ENCODE measurements at regions not wholly inside any gene's neighbourhood (a gene's known extent, or its start where the extent isn't known, plus 50 kb on each side); places are given as distances from the start of the nearest gene placed in this dataset.

DNA sequence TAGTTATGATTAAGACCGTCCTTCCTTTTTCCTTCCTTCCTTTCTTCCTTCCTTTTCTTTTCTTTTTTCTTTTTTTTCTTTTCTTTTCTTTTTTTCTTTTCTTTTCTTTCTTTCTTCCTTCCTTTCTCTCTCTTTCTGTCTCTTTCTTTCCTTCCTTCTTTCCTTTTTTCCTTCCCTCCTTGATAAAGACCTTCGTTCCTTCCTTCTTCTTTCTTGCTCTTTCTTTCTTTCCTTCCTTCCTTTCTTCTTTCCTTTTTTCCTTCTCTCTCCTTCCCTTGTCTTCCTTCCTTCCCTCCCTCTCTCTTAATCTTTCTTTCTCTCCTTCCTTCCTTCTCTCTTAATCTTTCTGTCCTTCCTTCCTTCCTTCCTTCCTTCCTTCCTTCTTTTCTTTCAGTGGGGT is 130.9 kb downstream of the PAPOLA start:
- TF ChIP-seq CTCF (IDR thresholded peaks at IDR 0.05): no peak
- Histone ChIP-seq H3K4me1 (ENCODE audit: insufficient read depth, low read length) (no peaks in the 10 kb centered on the region), H3K36me3 (ENCODE audit: insufficient read depth, low read length) (no peaks in the 10 kb centered on the region), H3K27me3 (ENCODE audit: control insufficient read depth in 1 of 2, insufficient read depth in 2 of 2, low read length in 2 of 2) (peaks cover 3 to 6% of the 10 kb centered on the region in 2 experiments), H3K27ac (ENCODE audit: low read depth in 1 of 2, low read length in 2 of 2) (no peak overlapping the region), H3K9me3 (ENCODE audit: control insufficient read depth in 1 of 2, insufficient read depth in 1 of 2, low read length in 2 of 2) (no peaks in the 10 kb centered on the region), H3K4me3 (ENCODE audit: low read length) (no peak overlapping the region)
- ChIA-PET POLR2A (no interaction called here), CTCF (no interaction called here)
- Mint-ChIP-seq H3K4me1 (ENCODE audit: low read depth) (no peaks in the 10 kb centered on the region), H3K27me3 (no peaks in the 10 kb centered on the region), H3K4me3 (no peak overlapping the region), H3K9me3 (no peaks in the 10 kb centered on the region), H3K36me3 (ENCODE audit: low read depth) (no peaks in the 10 kb centered on the region), H3K27ac (no peak overlapping the region)
- intact Hi-C loops (cut with DNase I, micrococcal nuclease): no loop called here
- ATAC-seq (ENCODE audit: poor library complexity) (no peak), DNase-seq (no peak)

DNA sequence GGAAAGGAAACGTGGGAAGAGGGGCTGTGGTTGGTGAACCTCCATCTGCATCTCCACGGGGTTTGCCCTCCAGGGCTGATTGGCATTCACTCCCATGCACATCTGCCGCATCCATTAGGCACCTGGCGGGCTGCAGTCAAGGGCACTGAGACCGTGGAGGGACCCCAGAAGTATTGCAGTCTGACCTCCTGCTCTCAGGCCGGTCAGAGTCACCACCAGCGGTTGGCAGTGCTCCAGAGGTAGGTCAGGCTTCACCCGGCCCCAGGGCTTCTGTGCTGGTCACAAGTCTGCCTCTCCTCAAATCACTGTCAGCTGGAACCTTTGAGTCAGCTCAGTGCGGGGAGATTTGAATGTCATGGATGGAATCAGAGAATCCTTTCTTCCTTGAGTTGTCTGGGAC is 132.3 kb downstream of the PAPOLA start:
- intact Hi-C loops (cut with DNase I, micrococcal nuclease): no loop called here
- Histone ChIP-seq H3K27me3 (ENCODE audit: control insufficient read depth in 1 of 2, insufficient read depth in 2 of 2, low read length in 2 of 2) (peaks cover 0 to 3% of the 10 kb centered on the region in 2 experiments), H3K9me3 (ENCODE audit: control insufficient read depth in 1 of 2, insufficient read depth in 1 of 2, low read length in 2 of 2) (peaks cover 0 to 2% of the 10 kb centered on the region in 2 experiments), H3K27ac (ENCODE audit: low read depth in 1 of 2, low read length in 2 of 2) (no peak overlapping the region), H3K36me3 (ENCODE audit: insufficient read depth, low read length) (no peaks in the 10 kb centered on the region), H3K4me1 (ENCODE audit: insufficient read depth, low read length) (no peaks in the 10 kb centered on the region), H3K4me3 (ENCODE audit: low read length) (no peak overlapping the region)
- Mint-ChIP-seq H3K36me3 (ENCODE audit: low read depth) (no peaks in the 10 kb centered on the region), H3K27me3 (no peaks in the 10 kb centered on the region), H3K4me1 (ENCODE audit: low read depth) (no peaks in the 10 kb centered on the region), H3K27ac (no peak overlapping the region), H3K9me3 (no peaks in the 10 kb centered on the region), H3K4me3 (no peak overlapping the region)
- ChIA-PET POLR2A (no interaction called here), CTCF (no interaction called here)
- DNase-seq (no peak), ATAC-seq (ENCODE audit: poor library complexity) (no peak)
- TF ChIP-seq CTCF (IDR thresholded peaks at IDR 0.05): no peak

DNA sequence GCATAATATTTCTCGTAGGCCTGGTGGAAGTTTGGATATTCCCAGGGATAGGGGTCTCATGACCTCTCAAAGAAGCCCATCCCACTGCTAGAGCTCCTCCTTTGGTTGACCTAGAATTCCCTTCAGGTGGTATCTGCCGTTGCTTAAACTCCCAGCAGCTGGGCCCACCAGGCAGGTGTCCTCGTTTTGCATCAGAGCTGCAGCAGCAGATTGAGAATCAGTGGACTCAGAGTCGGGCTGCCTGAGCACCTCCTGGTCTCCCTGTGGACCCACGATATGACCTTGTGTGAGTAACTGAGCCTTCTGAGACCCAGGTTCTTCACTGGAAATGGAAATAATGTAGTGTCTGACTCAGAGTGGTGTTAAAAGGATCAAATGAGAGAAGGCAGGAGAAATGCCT is 132.7 kb downstream of the PAPOLA start:
- DNase-seq (no peak), ATAC-seq (ENCODE audit: poor library complexity) (no peak)
- ChIA-PET CTCF (no interaction called here), POLR2A (no interaction called here)
- Histone ChIP-seq H3K27me3 (ENCODE audit: control insufficient read depth in 1 of 2, insufficient read depth in 2 of 2, low read length in 2 of 2) (peaks cover 0 to 2% of the 10 kb centered on the region in 2 experiments), H3K36me3 (ENCODE audit: insufficient read depth, low read length) (no peaks in the 10 kb centered on the region), H3K4me3 (ENCODE audit: low read length) (no peak overlapping the region), H3K27ac (ENCODE audit: low read depth in 1 of 2, low read length in 2 of 2) (no peak overlapping the region), H3K9me3 (ENCODE audit: control insufficient read depth in 1 of 2, insufficient read depth in 1 of 2, low read length in 2 of 2) (peaks cover 0 to 6% of the 10 kb centered on the region in 2 experiments), H3K4me1 (ENCODE audit: insufficient read depth, low read length) (no peaks in the 10 kb centered on the region)
- Mint-ChIP-seq H3K27me3 (no peaks in the 10 kb centered on the region), H3K36me3 (ENCODE audit: low read depth) (no peaks in the 10 kb centered on the region), H3K4me1 (ENCODE audit: low read depth) (no peaks in the 10 kb centered on the region), H3K27ac (no peak overlapping the region), H3K9me3 (no peaks in the 10 kb centered on the region), H3K4me3 (no peak overlapping the region)
- no peak for TF ChIP-seq CTCF (IDR thresholded peaks at IDR 0.05)
- intact Hi-C loops (cut with DNase I, micrococcal nuclease): no loop called here

Measured in CD4-positive, alpha-beta T cell (primary cell).